GM18526 (cell line): ENCODE measurements at regions not wholly inside any gene's neighbourhood (a gene's known extent, or its start where the extent isn't known, plus 50 kb on each side); places are given as distances from the start of the nearest gene placed in this dataset.

ENCODE experiments used
- POLR2A ChIP-seq: IDR thresholded peaks from 3 replicates; pipeline ENCODE4 v1.6.1; 2011; ENCODE audit not compliant: insufficient read length; ENCODE audit errors: extremely low read depth

DNA sequence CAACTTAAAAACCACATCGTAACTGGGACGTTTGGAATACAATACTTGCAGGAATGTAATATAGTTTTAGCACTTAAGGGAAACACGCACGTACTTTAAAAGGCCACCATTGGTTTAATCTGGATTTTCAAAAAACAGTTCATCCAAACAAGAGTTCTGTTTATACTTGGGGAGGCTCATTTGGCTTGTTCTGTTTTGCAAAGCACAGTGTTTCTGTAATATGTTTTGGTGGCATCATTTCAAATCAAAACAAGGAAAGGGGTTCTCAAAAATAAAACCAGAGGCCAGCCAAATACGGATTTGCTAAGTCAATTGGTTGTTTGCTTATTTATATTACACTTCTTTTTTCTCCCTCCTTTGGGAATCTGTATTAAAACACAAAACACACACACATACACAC lies 656.1 kb upstream of the SOX9 start:
- TF ChIP-seq POLR2A: no peak

DNA sequence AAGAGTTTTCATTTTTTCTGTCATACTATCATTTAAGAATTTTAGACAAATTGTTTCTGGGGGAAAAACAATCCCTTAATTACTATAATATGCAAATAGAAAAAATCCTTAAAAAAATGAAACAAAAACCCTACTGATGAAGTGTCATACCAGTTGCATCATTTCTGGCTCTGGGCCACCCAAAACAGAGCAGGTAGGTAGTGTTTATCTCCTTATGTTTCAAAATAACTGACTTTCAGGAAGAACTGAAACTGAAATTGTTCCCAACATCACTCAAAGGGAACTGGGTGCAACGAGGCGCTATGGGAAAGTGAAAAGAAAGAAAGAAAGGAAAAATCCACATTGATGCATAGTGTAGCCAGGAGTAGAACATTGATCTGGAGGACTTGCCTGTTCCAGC lies 653.1 kb upstream of the SOX9 start:
- TF ChIP-seq POLR2A: no peak

DNA sequence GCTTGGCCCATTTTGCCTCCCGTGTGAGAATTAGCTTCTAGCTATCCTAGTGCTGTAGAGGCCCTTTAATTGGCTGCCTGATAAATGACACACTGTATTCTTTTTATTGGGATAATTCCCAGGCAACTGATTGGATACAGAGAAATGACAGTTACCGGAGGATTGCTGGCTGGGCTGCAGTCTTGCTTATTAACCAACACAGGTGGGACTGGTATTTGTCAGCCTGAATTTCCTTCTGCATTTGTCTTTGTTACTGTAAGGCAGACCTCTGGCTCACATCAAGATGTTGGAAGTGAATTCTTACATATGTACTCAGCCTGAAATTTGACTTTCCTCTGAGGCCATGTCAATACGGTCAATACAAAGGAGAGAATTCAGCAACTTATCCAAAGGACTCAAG lies 650.8 kb upstream of the SOX9 start:
- TF ChIP-seq POLR2A: no peak

GRCh38 chr17:71472809-71473789 lies 647.7 kb upstream of the SOX9 start:
- TF ChIP-seq POLR2A: no peak

GRCh38 chr17:71477356-71477755 lies 643.5 kb upstream of the SOX9 start:
- no peak for TF ChIP-seq POLR2A

DNA sequence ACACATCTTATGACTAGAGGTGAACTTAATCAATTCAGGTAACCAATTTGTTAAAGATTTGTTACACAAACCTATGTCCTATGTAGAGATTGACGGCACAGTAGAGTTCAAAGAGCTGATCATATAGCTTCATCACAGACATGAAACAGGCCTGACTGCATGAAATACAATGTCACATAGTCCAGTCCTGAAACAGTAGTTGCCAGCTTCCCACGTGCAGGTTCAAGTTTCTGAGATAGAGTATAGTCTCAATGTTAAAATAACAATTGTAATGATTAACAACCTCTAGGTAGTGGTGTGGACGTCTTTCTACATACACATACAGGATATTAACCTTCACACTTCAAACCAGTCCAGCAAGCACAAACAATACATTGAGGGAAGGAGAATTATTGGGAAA lies 640.7 kb upstream of the SOX9 start:
- no peak for TF ChIP-seq POLR2A

GRCh38 chr17:71482625-71483024 lies 638.2 kb upstream of the SOX9 start:
- no peak for TF ChIP-seq POLR2A

DNA sequence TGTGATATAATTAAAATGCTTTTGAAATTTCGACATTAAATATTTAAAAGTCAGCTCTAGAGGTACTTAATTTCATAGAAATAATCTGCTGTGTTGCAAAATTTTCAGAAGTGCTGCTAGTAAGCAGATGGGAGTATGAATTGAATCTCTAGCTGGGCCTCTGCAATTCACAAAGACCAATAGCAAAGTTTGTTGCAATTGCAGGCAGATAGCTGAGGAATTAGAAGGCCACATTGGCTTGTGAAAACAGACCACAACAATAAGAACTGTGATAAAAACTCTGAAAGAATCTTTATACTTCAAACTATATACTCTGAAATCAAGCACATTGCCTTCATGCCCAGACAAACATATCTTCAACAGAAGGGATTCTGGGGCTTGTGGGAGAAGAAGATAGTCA lies 636.3 kb upstream of the SOX9 start:
- TF ChIP-seq POLR2A: no peak

DNA sequence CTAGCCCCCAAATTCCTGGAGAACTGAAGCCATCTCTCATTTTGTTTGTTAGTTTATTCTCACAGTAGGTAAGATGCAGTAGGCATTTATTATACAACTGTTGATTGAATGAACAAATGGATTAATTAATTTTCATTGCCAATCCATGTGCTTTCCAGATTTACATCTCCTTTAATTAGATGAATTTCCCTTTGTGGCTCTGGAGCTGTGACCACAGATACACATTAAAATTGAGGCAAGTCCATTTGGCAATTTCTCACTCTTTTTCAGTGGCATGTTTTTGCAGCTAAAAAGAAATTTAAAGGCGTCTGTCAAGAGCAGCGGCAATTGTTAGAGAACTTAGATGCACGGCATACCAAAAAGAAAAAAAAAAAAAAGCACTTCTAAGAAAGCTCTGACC lies 635.4 kb upstream of the SOX9 start:
- TF ChIP-seq POLR2A: no peak

DNA sequence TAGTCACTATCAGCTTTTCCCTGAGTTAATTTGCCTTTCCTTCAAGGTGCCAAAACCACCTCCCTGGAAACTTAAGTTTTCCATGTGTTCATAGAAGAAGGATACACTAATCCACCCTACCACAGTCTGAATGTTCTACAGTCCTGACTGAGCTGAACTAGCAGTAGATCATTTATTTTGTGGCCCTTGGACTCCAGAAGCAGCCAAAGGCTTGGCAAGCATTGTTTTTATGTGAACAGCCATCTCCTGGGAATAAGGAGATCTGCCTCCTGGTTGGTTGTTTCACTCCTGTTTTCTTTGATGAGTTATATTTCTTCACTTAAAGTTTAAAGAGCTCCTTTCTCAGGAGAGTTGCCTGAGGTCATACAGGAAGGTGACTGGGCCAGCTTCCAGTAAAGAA lies 634.6 kb upstream of the SOX9 start:
- TF ChIP-seq POLR2A: no peak

DNA sequence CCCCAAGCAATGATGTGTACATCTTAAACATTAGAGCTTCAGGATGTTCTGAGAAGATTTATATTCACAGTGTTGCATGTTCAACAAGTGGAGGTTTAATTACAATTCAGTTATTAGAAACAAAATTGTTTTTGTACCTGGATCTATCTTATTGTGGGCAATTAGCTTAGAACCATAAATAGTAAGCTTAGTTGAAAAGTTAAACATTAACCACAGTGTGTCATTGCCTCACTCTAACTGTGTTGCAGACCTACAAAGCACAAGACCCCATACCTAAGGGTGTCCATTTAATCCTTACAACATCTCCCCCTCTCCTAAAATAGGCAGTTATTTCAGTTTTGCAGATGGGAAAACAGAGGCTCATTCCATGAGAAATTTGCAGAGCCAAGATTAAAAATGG lies 632.0 kb upstream of the SOX9 start:
- TF ChIP-seq POLR2A: no peak

DNA sequence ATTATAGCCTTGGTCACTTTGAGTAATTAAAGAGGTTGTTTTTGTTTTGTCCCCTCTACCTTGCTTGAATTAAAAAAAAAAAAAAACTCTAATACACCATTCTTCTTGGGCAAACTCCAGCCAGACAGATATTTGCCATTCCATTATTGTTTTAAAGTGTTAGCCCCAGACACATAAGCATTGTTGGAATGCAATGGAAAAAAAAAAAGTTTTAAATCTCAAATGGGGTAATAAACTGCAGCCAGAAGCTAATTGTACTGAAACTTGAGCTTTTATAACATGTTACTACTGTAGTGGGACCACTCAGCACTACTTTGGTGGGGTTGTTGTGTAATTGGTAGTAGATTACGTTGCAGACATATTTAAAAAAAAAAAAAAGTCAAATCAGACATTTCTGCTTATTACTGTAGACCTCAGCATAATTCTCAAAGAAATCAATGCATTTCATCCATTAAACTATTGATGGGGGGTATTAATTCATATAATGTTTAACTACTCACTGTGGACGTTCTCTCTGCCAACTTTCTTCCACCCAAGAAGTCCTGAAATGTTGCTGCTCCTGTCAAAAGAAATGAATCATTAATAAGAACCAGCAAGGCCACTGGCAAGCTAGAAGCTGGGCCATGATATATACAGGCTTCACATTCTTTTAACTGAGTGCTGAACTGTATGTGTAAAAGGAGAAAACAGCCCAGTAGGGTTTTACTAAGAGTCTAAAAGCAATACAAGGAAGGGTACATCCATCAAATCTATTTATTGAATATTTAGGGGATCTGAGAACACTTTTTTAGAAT lies 626.6 kb upstream of the SOX9 start:
- TF ChIP-seq POLR2A: no peak

DNA sequence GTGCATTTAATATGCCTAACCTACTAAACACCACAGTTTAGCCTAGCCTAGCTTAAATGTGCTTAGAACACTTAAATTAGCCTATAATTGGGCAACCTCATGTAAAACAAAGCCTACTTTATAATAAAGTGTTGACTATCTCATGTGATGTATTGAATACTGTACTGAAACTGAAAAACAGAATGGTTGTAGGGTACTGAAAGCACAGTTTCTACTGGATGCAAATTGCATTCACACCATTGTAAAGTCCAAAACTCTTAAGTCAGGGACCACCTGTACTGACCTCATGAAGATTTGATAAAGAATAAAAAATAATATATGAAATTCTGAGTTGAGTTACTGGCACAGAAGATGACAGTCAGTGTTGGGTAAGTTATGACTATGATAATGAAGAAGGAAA lies 625.4 kb upstream of the SOX9 start:
- TF ChIP-seq POLR2A: no peak

GRCh38 chr17:71496552-71496951 lies 624.3 kb upstream of the SOX9 start:
- TF ChIP-seq POLR2A: no peak

GRCh38 chr17:71500761-71501555 lies 619.9 kb upstream of the SOX9 start:
- TF ChIP-seq POLR2A: no peak
